GM12865 (cell line): ENCODE measurements at regions not wholly inside any gene's neighbourhood (a gene's known extent, or its start where the extent isn't known, plus 50 kb on each side); places are given as distances from the start of the nearest gene placed in this dataset.

Experiments
- DNase-seq: peaks from one replicate; pipeline ENCODE4 v3.0.0; 2010; ENCODE audit warnings: low read depth
- H3K4me3 ChIP-seq: 2 replicates; pipeline ENCODE4 v1.5.1; 2011; ENCODE audit warnings: mild to moderate bottlenecking, low read depth, low read length, control low read depth
- TF ChIP-seq, protein P1 (sequence below): IDR thresholded peaks from 2 replicates; pipeline ENCODE4 v1.5.1; 2011; ENCODE audit warnings: low read length, control low read depth, low read depth, inconsistent platforms; ENCODE audit not compliant: insufficient read depth; ENCODE audit errors: missing control alignments

DNA sequence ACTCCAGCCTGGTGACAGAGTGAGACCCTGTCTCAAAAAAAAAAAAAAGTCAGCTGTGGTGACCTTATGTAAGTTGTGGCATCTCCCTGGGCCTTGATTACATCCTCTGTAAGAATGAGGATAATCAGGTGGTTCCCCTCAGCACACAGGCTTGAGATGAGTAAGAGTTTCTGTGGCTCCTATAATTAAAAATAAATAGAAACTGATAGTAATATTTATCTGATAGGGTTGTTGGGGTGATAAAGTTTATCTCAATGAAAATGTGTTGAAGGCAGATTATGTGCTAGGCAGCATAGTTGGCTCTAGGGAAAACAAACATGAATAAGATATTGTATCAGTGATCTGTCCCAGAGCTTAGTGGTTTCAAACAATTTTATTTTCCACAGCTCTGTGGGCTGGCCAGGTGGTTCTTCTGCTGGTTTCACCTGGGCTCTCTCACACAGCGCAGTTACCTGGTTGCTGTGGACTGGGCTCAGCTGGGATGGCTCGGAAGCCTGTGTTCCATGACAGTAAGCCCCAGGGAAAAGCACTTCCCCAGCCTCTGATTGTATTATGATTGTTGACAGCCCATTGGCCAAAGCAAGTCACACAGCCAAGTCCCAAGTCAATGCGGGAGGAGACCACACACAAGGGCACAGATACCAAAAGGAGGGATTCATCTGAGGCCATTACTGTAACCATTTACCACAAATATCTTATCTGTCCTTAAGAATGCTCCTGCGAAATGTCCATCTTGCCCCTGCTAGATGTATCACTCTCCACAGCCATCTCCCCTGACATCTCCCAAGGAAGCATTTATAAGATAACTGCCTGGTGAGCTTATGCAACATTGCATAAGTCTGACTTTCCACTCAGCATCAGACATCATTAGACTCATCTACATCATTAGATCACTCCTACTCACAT, 151.7 kb downstream of the NUAK1 start:
- peak; percentile 8 for DNase-seq
- TF ChIP-seq, protein P1, sequence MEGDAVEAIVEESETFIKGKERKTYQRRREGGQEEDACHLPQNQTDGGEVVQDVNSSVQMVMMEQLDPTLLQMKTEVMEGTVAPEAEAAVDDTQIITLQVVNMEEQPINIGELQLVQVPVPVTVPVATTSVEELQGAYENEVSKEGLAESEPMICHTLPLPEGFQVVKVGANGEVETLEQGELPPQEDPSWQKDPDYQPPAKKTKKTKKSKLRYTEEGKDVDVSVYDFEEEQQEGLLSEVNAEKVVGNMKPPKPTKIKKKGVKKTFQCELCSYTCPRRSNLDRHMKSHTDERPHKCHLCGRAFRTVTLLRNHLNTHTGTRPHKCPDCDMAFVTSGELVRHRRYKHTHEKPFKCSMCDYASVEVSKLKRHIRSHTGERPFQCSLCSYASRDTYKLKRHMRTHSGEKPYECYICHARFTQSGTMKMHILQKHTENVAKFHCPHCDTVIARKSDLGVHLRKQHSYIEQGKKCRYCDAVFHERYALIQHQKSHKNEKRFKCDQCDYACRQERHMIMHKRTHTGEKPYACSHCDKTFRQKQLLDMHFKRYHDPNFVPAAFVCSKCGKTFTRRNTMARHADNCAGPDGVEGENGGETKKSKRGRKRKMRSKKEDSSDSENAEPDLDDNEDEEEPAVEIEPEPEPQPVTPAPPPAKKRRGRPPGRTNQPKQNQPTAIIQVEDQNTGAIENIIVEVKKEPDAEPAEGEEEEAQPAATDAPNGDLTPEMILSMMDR, result no peak
- no peak overlapping the region for H3K4me3 ChIP-seq

DNA sequence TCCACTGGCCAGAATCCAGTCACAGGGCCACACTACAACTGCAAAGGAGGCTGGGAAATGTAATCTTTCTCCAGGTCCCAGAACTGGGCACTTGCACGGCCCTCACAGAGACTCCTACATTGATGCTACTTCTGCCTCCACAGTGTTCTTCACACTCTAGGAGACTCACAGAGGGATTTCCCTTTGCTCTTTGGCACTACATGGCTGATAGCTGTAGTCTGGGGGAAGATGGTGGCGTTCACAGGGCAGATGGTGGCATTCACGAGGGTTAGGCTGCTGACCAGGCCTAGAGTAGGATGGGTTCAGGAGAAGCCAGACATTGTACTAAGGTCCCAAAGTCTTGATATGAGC, 151.1 kb downstream of the NUAK1 start:
- TF ChIP-seq, protein P1, result no peak
- no peak for DNase-seq
- H3K4me3 ChIP-seq, result no peak overlapping the region

DNA sequence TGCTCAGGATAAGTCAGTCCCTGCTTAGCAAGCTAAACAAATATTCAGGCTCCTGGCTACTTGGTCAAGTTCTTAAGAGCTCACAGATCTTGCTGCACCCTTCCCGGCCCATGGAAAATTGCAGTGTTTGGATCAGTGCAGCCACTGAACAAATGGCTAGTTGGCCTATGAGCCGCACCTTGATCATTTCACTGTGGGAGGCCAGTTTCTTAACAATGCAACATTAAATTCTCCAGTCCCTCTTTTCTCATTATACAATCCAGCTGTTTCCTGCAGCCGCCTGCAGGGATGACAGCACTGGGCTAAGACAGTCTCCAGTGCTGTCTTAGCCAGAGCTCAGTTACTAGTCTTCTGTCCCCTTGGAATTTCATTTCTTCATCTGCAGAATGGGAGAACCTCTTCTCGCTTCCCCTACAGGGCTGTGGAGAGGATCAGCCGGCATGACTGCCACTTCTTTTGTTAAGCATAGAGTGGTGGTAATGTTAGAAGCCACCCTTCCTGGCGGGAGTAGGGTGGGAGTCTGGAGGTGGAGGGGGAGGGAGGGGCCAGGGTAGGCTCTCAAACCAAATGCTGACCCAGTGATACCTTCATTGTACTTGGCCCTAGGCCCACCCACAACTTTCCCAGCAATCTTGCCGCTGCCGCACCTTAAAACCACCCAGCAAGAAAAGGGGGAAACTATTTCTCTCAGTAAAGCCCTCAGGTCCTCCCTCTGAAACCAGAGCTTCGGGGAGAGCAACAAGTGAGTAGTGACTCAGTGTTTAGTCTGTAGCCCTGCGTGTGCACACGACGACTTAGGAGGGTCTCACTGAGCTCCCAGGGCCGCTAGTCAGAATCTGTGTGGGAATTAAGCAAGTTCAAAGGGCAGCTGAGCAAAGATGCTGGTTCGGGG, 145.7 kb downstream of the NUAK1 start:
- no peak for DNase-seq
- TF ChIP-seq, protein P1, result no peak
- H3K4me3 ChIP-seq, result no peak overlapping the region

DNA sequence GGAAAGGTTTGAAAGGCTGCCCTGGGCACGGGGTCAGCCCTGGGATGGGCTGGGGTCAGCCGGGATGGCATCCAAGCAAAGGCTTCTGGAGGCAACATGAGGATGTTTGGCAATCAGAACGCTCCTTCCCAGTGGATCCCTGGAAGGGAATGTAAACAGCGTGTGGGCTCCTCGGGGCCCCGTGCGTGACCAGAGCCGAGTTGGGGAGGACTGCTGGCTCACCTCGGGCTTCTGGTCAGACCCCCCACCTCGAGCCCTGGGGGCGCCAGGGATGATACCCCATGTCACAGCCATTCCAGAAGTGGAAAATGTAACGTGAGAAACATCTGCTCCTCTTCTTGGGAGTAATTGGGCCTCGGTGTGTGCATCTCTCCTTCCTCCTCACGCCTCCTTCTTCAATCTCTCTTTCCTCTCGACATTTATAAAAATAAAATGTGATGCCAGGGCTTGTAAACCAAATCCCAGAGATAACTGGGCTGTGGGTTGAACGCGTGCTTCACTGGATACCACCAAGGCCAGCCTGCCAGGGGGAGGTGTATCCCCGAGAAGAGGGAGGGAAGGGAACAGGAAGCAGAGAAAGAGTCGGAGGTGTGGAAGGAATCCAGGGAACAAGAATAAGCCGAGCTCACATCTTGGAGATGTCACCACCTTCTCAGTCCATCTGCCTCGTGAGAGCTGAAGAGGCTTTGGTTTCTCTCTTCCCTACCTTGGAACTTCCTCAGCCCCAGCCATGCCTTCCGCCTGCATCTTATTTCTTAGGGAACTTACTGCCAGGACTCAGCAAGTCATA, 144.8 kb downstream of the NUAK1 start:
- H3K4me3 ChIP-seq, result no peak overlapping the region
- DNase-seq, result no peak
- TF ChIP-seq, protein P1, result no peak

DNA sequence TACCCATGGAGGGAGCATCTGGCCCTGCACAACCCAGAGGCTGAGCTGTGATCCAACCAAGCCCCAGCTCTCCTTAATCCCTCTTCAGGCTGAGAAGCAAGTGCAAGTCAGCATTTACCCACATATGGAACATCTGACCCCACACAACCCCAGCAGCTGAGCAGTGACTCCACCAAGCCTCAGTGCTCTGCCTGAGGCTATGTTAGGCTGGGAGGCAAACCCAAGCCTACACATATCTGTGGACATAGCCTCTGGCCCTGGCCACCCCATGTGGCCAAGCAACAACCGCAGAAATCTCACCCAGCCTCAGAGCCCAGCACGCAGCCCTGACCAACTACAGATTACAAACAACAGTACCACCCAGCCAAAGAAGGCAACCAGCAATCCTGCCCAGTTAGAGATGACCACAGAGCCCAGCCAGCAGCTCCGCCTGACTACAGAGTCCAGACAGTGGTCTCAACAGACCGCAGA, 142.8 kb downstream of the NUAK1 start:
- DNase-seq, result no peak
- TF ChIP-seq, protein P1, result no peak
- H3K4me3 ChIP-seq, result no peak overlapping the region

GRCh38 chr12:105998561-105998960, 140.2 kb downstream of the NUAK1 start:
- TF ChIP-seq, protein P1, result no peak
- no peak overlapping the region for H3K4me3 ChIP-seq
- no peak for DNase-seq
